HG02759 (cell line): ENCODE measurements at regions not wholly inside any gene's neighbourhood (a gene's known extent, or its start where the extent isn't known, plus 50 kb on each side); places are given as distances from the start of the nearest gene placed in this dataset.
"Not testable (repeated sequence)": the region's sequence is repeated elsewhere in the genome, so short reads cannot be mapped to it uniquely, and the experiment has no call there.

Experiments
- ATAC-seq: cut with Tn5 transposase; IDR thresholded peaks from one replicate; pipeline ENCODE4 v1.9.1; 2021; ENCODE audit warnings: mild to moderate bottlenecking, moderate library complexity; ENCODE audit not compliant: unreplicated experiment

DNA sequence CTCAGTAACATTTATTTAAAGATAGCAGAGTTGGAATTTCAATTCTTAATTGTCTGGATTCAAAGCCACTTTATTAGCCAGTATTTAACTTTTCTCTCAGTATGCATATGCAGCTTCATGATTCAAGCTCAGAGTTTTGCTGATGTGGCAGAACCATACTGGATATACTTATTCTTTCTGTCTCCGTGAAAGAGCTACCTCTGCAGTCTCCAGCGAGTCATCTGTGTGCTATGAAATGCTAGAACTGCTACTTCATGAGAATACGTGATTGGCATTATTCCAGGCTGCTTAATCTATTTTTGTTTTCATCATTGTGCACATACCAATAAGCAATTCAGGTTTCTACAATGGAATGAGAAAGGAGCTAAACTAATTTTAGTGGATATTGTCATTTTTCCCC is 743.7 kb downstream of the C4orf33 start:
- no peak for ATAC-seq

GRCh38 chr4:129842096-129842495 is 746.1 kb downstream of the C4orf33 start:
- no peak for ATAC-seq

DNA sequence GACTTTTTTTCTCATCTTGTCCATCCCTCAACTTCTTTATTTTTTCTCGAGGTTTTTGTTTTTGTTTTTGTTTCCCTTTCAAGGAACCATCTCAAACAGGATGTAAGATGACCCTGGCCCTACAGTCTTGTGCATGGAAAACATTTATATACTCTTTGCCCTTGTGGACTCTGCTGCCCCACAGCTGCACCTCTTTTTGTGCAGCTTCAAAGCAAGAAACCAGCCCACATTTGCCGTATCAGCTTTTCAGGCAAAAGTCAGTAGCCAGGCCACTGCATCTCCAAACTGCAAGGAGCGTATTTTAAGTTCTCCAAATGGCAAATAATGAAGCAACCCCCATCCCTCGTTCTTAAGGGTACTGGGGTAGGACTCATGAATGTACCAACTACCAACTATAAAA is 756.5 kb downstream of the C4orf33 start:
- no peak for ATAC-seq

DNA sequence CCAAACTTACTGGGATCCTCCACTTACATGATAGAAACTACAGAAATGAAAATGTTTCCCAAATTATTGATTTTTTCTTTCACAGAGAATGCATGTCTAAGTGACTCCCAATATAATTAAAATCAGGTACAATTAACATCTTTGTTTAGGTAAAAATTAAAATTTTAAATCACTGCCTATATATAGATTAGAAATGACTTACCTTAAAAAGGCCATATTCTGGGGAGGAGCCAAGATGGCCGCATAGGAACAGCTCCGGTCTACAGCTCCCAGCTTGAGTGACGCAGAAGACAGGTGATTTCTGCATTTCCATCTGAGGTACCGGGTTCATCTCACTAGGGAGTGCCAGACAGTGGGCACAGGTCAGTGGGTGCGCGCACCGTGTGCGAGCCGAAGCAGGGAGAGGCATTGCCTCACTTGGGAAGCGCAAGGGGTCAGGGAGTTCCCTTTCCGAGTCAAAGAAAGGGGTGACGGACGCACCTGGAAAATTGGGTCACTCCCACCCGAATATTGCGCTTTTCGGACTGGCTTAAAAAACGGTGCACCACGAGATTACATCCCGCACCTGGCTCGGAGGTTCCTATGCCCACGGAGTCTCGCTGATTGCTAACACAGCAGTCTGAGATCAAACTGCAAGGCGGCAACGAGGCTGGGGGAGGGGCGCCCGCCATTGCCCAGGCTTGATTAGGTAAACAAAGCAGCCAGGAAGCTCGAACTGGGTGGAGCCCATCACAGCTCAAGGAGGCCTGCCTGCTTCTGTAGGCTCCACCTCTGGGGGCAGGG is 757.9 kb downstream of the C4orf33 start:
- ATAC-seq, result not testable (repeated sequence)

DNA sequence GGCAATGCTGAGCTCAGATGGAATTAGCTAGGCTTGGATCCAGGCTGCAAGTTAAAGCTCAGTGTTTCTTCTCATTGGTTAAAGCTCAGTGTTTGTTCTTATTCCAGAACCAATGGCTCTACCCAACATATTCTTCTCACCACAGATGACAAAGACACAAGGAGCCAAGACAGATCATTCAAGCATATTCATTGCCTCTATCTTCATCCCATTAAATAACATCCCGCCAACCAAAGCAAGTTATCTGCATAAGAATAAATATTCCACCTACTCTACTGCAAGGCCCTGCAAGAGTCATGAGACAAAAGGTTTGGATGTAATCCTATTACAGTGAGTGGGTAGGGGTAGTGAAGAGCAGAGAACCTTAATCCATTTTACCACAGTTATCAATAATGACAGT is 766.5 kb downstream of the C4orf33 start:
- ATAC-seq, result no peak

DNA sequence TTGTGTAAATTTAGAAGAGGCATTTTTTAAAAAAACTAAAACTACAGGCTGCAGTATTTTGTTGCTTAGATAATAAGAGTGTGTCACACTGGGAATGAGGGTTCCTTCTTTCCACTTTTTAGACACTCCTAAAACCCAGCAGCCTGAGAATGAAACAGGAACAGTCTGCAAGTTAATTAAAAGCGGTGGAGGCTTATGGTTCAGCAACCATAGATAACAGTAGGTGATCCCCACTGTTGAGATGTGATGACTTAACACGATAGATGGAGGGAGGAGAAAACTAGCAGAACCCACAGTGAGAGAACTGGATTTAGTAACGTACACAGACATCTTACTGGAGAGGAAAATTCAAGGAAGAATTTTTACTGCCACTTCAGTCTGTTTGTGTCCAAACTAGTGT is 767.3 kb downstream of the C4orf33 start:
- no peak for ATAC-seq

DNA sequence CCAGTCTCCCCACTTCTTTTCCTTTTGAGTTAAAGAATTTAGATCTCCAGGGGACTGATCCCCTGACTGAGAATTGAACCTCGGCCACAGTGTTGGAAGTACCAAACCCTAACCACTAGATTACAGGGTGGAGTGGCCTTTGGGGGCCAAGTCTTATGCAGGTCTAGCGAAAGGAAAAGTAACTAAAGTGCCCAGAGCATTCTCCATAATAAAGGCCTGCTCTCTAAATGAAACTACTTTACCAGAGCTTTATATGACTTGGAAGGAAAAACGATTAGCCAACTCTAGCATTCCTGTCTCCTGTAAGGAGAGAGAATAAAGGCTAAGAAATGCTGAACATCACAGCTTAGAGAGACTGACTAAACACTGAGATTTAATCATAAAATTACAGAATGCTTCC is 788.0 kb downstream of the C4orf33 start:
- no peak for ATAC-seq

DNA sequence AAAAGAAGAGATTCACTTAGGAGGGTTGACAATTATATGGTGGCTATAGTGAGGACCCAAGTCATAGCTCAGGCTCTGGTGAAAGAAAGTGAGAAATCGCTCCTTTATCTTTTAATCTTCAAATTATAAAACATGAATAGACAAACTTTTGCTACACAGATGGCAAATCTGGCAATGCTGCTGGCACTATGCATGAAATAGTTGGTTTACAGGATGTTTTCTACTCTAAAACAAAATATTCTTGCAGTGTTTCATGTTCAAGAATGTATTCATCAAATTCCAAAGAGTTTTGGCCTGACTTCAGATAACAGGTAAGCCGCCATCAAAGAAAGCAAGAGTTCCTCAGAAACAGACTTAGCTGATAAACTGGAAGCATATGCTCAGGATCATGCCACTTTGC is 801.2 kb downstream of the C4orf33 start:
- ATAC-seq, result no peak

- no peak for ATAC-seq
Measured at GRCh38 chr4:129899849-129900248, 803.9 kb downstream of the C4orf33 start.

GRCh38 chr4:129900430-129900953 is 804.5 kb downstream of the C4orf33 start:
- no peak for ATAC-seq

- ATAC-seq, result no peak
Measured at GRCh38 chr4:129901205-129901604, 805.3 kb downstream of the C4orf33 start.

DNA sequence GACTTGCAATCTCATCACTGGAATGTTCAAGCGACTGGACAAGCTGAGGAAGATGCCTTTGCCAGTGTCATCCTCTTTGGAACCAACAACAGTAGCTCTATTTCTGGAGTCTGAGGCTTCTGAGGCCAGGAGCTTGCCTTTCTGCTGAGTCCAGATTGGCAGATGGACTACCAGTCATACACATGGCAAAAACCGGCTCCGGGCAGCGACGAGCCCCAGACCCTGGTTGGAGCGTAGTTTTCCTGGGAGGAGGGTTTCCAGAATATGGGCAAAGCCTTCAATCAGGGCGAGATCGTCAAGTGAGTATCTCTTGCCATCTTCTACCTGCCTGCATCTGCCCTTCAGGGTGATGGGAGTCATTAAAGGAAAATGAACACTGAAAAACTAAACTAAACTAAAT is 807.9 kb downstream of the C4orf33 start:
- no peak for ATAC-seq

- ATAC-seq, result no peak
Measured at GRCh38 chr4:129905256-129905655, 809.3 kb downstream of the C4orf33 start.

- no peak for ATAC-seq
Measured at GRCh38 chr4:129908117-129908516, 812.2 kb downstream of the C4orf33 start.

DNA sequence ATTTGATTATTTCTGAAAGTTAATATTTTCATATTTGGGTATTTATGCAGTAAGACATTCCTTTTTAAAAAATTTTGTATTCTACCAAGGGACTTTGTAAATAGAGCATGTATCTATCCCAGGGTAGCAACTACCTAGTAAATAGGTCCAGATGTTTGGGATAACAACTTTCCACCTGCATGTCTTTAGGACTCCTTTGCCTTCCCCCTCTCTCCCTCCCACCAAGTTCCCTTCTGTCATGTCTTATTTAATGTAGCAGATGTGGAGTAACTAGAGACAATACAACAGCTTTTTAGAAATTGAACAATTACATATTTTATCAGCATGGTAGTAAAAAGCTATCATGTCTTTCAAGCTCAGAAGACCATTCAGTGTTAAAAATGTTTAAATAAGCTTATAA is 821.0 kb downstream of the C4orf33 start:
- no peak for ATAC-seq

GRCh38 chr4:129917651-129918050 is 821.7 kb downstream of the C4orf33 start:
- no peak for ATAC-seq

- ATAC-seq, result no peak
Measured at GRCh38 chr4:129926936-129927335, 831.0 kb downstream of the C4orf33 start.

- no peak for ATAC-seq
Measured at GRCh38 chr4:129929052-129929451, 833.1 kb downstream of the C4orf33 start.

GRCh38 chr4:129929984-129930383 is 834.0 kb downstream of the C4orf33 start:
- ATAC-seq, result no peak

DNA sequence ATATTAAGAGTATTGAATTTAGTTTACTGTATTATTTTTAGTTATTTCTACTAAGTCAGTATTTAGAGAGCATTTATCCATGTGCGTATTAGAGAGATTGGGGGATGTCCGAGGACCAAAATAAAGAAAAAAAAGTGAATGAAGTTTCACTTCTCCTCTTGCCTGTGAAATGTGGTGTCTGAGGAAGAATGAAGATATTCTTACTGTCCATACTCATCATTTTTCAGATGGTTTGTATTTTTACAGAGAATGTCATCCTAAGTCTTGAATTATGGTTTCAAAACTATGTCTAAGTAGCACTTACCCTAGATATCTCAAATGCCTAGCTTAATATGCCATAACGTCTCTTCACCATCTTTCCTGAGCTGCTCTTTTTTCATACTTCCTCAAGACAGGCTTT is 854.3 kb downstream of the C4orf33 start:
- ATAC-seq, result no peak

- ATAC-seq, result no peak
Measured at GRCh38 chr4:129966175-129966574, 870.2 kb downstream of the C4orf33 start.

- ATAC-seq, result no peak
Measured at GRCh38 chr4:129968366-129968765, 872.4 kb downstream of the C4orf33 start.

- no peak for ATAC-seq
Measured at GRCh38 chr4:129968778-129969177, 872.8 kb downstream of the C4orf33 start.
